ENCODE measurements at regions not wholly inside any gene's neighbourhood (a gene's known extent, or its start where the extent isn't known, plus 50 kb on each side); places are given as distances from the start of the nearest gene placed in this dataset.

DNA sequence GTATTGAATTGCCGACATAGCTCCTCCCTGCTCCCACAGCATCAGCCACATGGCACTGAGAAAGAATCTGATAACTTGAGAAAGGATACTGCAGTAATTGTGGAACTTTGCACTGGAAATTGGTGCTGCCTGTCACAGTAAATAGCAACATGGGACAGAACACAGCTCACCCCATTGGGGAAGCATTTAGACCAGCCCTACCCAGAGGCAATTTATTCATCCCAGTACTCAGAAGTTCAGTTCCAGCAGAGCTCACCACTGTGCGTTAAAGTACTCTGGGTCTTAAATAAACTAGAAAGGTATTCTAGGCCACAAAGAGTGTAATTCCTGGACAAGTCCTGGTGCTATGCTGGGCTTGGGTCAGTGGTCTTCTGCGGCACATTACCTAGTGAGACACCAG lies 347.1 kb downstream of the PYDC2 start:
- TF ChIP-seq, protein P1, sequence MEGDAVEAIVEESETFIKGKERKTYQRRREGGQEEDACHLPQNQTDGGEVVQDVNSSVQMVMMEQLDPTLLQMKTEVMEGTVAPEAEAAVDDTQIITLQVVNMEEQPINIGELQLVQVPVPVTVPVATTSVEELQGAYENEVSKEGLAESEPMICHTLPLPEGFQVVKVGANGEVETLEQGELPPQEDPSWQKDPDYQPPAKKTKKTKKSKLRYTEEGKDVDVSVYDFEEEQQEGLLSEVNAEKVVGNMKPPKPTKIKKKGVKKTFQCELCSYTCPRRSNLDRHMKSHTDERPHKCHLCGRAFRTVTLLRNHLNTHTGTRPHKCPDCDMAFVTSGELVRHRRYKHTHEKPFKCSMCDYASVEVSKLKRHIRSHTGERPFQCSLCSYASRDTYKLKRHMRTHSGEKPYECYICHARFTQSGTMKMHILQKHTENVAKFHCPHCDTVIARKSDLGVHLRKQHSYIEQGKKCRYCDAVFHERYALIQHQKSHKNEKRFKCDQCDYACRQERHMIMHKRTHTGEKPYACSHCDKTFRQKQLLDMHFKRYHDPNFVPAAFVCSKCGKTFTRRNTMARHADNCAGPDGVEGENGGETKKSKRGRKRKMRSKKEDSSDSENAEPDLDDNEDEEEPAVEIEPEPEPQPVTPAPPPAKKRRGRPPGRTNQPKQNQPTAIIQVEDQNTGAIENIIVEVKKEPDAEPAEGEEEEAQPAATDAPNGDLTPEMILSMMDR (IDR thresholded peaks at IDR 0.05 in 8 of 11, conservative IDR thresholded peaks at IDR 0.05 in 3 of 11), result no peak
- no peak for TF ChIP-seq POLR2A (IDR thresholded peaks at IDR 0.05)

Measured in spleen (tissue), 7 donors.